Omental fat pad (tissue), 3 donors: ENCODE measurements at regions not wholly inside any gene's neighbourhood (a gene's known extent, or its start where the extent isn't known, plus 50 kb on each side); places are given as distances from the start of the nearest gene placed in this dataset.

ENCODE experiments used
- ATAC-seq: fragments of 150-250 bp; one replicate; pipeline ENCODE4 v1.9.1; 2016; ENCODE audit warnings: mild to moderate bottlenecking, moderate library complexity; ENCODE audit not compliant: low FRiP score
- DNase-seq: peaks from one replicate; pipeline ENCODE4 v3.0.0-alpha.2; 2019; ENCODE audit warnings: low spot score
- CTCF ChIP-seq, 3 donors: fragments of 450-650 bp; IDR thresholded peaks; one replicate each; pipeline ENCODE4 v1.5.1; 2016 to 2017; ENCODE audit warnings: antibody characterized with exemption in 3 of 3, mild to moderate bottlenecking in 3 of 3, moderate library complexity in 2 of 3

- DNase-seq (no peak), ATAC-seq (no peak)
- TF ChIP-seq CTCF (IDR thresholded peaks at IDR 0.05): no peak
Observed at GRCh38 chr12:78622529-78623195, 241.9 kb upstream of the SYT1 start.

- no peak for ATAC-seq
- TF ChIP-seq CTCF (IDR thresholded peaks at IDR 0.05): no peak
Observed at GRCh38 chr12:78628491-78629100, 236.0 kb upstream of the SYT1 start.

GRCh38 chr12:78636231-78636855, 228.2 kb upstream of the SYT1 start:
- TF ChIP-seq CTCF (IDR thresholded peaks at IDR 0.05): no peak
- DNase-seq (no peak), ATAC-seq (no peak)

More at GRCh38 chr12:78628491-78629100, 236.0 kb upstream of the SYT1 start:
- no peak for DNase-seq

- ATAC-seq: no peak
- TF ChIP-seq CTCF (IDR thresholded peaks at IDR 0.05): no peak
- no peak for DNase-seq
Observed at GRCh38 chr12:78641837-78642423, 222.6 kb upstream of the SYT1 start.

GRCh38 chr12:78645956-78646355, 218.6 kb upstream of the SYT1 start:
- TF ChIP-seq CTCF (IDR thresholded peaks at IDR 0.05): no peak
- DNase-seq (no peak), ATAC-seq (no peak)

- ATAC-seq: no peak
- no peak for DNase-seq
- TF ChIP-seq CTCF (IDR thresholded peaks at IDR 0.05): no peak
Observed at GRCh38 chr12:78651755-78652154, 212.8 kb upstream of the SYT1 start.
